AG04450 (cell line): ENCODE measurements at regions not wholly inside any gene's neighbourhood (a gene's known extent, or its start where the extent isn't known, plus 50 kb on each side); places are given as distances from the start of the nearest gene placed in this dataset.

ENCODE experiments used
- CTCF ChIA-PET: fragments of 300-600, 350-600 bp; formaldehyde crosslinking; extraction: SDS; loops from one replicate; lab custom pipeline; 2022; ENCODE audit warnings: antibody characterized with exemption, inconsistent platforms; lab: Charles Lee
- POLR2A ChIA-PET: fragments of 350-600 bp; formaldehyde crosslinking; extraction: SDS; loops from one replicate; lab custom pipeline; 2021; ENCODE audit warnings: antibody characterized with exemption, inconsistent platforms; lab: Yijun Ruan, JAX
- DNase-seq: peaks from one replicate; pipeline ENCODE4 v3.0.0-alpha.2; 2011; ENCODE audit warnings: low read depth, low spot score
- H3K27ac ChIP-seq: one replicate; pipeline ENCODE4 v1.5.1; 2012; ENCODE audit warnings: low read depth, low read length, control low read depth
- H3K27me3 ChIP-seq: one replicate; pipeline ENCODE4 v1.6.0; 2012; ENCODE audit warnings: low read length; ENCODE audit not compliant: control insufficient read depth, insufficient read depth
- H3K4me3 ChIP-seq: 2 replicates; pipeline ENCODE4 v1.5.1; 2011; ENCODE audit warnings: mild to moderate bottlenecking, low read depth, low read length, control low read depth
- H3K9me3 ChIP-seq: 2 replicates; pipeline ENCODE4 v1.5.1; 2012; ENCODE audit warnings: low read length; ENCODE audit not compliant: control insufficient read depth, insufficient read depth
- CTCF ChIP-seq: IDR thresholded peaks from 2 replicates; pipeline ENCODE4 v1.5.1; 2011; ENCODE audit warnings: low read depth, low read length, control low read depth, inconsistent platforms

DNA sequence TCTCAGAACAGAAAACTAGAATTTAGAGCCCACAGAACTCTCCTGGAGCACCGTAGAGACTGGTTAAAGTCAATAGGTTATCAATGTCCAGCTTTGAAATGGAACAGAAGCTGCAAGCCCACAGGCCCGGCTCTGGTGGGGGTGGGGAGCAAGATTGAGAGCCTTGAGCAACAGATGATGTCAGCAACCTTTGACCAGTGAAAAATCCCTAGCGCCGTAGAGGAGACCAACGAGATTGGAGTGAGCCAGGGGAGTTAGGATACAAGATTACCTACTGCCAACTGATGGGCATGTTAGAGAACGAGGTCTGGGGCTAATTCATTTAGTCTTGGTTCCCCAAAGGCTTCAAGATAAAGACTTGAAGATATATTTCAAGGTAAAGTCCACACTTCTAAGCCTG, 345.5 kb upstream of the LMCD1 start:
- H3K27ac ChIP-seq = no peak overlapping the region
- POLR2A ChIA-PET = no interaction called here
- no peaks in the 10 kb centered on the region for H3K9me3 ChIP-seq
- CTCF ChIA-PET = no interaction called here
- DNase-seq = no peak
- H3K27me3 ChIP-seq = no peaks in the 10 kb centered on the region
- TF ChIP-seq CTCF = no peak
- H3K4me3 ChIP-seq = no peak overlapping the region

DNA sequence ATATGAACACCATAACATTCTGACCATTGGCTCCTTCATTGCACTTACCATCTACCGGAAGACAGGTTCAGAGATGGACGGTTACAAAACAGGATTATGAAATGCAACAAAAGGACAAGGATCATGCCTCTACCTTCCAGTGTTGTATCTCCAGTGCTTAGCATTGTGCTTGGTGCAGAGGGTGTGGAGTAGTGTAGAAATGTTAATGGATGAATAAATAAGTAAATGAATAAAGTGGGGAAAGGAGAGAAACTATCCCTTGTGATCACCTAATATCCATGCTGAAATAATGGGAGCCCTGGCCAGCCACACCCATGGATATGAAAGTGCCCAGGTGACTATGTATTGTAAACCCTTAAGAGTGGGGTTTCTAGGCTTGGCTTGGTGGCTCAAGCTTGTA, 344.8 kb upstream of the LMCD1 start:
- no peak for TF ChIP-seq CTCF
- DNase-seq = no peak
- ChIA-PET CTCF (no interaction called here), POLR2A (no interaction called here)
- H3K9me3 ChIP-seq = no peaks in the 10 kb centered on the region
- no peak overlapping the region for H3K4me3 ChIP-seq
- H3K27ac ChIP-seq = no peak overlapping the region
- no peaks in the 10 kb centered on the region for H3K27me3 ChIP-seq

GRCh38 chr3:8157640-8158039, 344.0 kb upstream of the LMCD1 start:
- H3K9me3 ChIP-seq = no peaks in the 10 kb centered on the region
- ChIA-PET POLR2A (no interaction called here), CTCF (no interaction called here)
- no peak overlapping the region for H3K27ac ChIP-seq
- no peak for TF ChIP-seq CTCF
- H3K27me3 ChIP-seq = no peaks in the 10 kb centered on the region
- H3K4me3 ChIP-seq = no peak overlapping the region
- no peak for DNase-seq

GRCh38 chr3:8164145-8164544, 337.5 kb upstream of the LMCD1 start:
- CTCF ChIA-PET = no interaction called here
- no peak for TF ChIP-seq CTCF

DNA sequence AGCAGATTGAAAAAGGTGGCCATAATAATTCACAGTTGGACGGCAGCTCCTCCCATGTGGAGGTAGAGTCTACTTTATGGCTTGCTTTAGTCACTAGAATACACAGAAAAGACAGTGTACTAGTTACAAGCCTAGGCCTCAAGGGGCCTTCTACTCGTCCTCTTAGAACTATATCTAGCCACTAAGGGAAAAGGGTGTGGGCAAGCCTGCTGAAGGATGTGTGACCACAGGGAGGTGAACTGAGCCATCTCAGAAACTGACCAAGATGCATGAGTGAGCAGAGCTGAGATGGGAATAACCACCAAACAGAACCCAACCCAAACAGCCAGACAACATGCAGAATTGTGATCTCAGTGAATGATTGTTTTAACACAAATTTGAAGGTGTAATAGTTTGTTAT, 335.6 kb upstream of the LMCD1 start:
- H3K27ac ChIP-seq = no peak overlapping the region
- H3K9me3 ChIP-seq = no peaks in the 10 kb centered on the region
- ChIA-PET POLR2A (no interaction called here), CTCF (no interaction called here)
- H3K4me3 ChIP-seq = no peak overlapping the region
- no peak for DNase-seq
- no peak for TF ChIP-seq CTCF
- H3K27me3 ChIP-seq = no peaks in the 10 kb centered on the region

More at GRCh38 chr3:8164145-8164544, 337.5 kb upstream of the LMCD1 start:
- Histone ChIP-seq H3K4me3 (no peak overlapping the region), H3K27me3 (no peaks in the 10 kb centered on the region), H3K9me3 (no peaks in the 10 kb centered on the region), H3K27ac (no peak overlapping the region)
- DNase-seq = no peak
- POLR2A ChIA-PET = no interaction called here
